ENCODE measurements at regions not wholly inside any gene's neighbourhood (a gene's known extent, or its start where the extent isn't known, plus 50 kb on each side); places are given as distances from the start of the nearest gene placed in this dataset.

GRCh38 chr5:174606153-174606552 lies 118.2 kb upstream of the MSX2 start:
- TF ChIP-seq CTCF (IDR thresholded peaks at IDR 0.05 in 4 of 5, conservative IDR thresholded peaks at IDR 0.05 in 1 of 5) (no peak), POLR2A (IDR thresholded peaks at IDR 0.05) (no peak)

All from gastrocnemius medialis (tissue), 4 donors.